GM12875 (cell line): ENCODE measurements at regions not wholly inside any gene's neighbourhood (a gene's known extent, or its start where the extent isn't known, plus 50 kb on each side); places are given as distances from the start of the nearest gene placed in this dataset.

Experiments used
- H3K4me3 ChIP-seq: one replicate; pipeline ENCODE4 v1.5.1; 2011; ENCODE audit warnings: low read depth, low read length, control low read depth
- TF ChIP-seq, protein P1 (sequence below): IDR thresholded peaks from 2 replicates; pipeline ENCODE4 v1.5.1; 2011; ENCODE audit warnings: low read depth, mild to moderate bottlenecking, control low read depth, inconsistent platforms, low read length, moderate library complexity, borderline replicate concordance; ENCODE audit not compliant: insufficient read depth

DNA sequence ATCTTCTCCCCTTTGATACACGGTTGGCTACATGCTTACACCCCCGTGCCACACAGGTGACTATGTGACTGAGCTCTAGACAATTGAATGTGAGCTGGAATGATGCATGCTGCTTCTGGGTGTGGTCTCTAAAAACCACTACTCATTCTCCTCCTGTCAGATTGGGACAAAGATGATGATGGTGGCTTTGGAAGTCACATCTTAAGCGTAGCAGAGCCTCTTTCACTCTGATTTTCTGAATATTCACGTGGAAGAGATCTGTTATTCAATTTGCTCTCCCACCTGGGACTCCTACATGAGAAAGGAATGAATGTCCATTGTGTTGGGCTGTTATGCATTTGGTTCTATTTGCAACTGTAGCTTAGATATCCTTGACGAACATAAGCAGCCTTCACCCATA, 763.6 kb upstream of the EEF2KMT start:
- no peak overlapping the region for H3K4me3 ChIP-seq

DNA sequence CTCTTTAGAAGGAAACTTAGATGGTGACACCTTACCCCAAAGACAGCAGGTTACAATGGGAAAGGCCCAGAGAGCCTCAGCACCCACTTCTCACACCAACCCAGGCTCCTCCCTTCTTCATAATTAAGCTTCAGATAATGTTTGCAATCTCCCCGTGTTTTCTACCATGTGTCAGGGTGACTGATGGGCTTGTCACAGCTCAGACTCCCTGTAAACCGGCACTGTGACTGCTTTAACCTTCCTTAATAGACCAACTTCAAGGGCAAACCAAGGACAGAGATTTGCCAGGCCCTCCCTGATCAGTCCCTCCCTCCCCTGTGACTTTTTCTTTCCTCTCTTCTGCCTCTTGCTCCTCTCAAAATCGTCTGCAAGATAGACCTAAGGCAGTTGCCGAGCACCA, 760.6 kb upstream of the EEF2KMT start:
- TF ChIP-seq, protein P1, sequence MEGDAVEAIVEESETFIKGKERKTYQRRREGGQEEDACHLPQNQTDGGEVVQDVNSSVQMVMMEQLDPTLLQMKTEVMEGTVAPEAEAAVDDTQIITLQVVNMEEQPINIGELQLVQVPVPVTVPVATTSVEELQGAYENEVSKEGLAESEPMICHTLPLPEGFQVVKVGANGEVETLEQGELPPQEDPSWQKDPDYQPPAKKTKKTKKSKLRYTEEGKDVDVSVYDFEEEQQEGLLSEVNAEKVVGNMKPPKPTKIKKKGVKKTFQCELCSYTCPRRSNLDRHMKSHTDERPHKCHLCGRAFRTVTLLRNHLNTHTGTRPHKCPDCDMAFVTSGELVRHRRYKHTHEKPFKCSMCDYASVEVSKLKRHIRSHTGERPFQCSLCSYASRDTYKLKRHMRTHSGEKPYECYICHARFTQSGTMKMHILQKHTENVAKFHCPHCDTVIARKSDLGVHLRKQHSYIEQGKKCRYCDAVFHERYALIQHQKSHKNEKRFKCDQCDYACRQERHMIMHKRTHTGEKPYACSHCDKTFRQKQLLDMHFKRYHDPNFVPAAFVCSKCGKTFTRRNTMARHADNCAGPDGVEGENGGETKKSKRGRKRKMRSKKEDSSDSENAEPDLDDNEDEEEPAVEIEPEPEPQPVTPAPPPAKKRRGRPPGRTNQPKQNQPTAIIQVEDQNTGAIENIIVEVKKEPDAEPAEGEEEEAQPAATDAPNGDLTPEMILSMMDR = no peak

More for the DNA sequence above, 763.6 kb upstream of the EEF2KMT start:
- TF ChIP-seq, protein P1 = no peak

DNA sequence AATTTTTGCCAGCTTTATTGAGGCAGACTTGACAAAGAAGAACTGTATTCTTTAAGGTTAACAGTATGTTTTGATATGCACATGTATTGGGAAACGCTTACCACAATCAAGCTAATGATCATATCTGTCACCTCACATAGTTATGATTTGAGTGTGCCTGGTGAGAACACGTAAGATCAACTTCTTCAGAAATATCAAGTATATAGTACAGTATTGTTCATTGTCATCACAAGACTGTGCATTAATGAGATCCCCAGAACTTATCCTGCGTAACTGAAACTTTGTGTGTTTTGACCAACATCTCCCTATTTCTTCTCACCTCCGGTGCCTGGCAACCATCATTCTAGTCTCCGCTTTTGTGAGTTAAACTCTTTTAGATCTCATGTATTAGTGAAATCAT, 756.4 kb upstream of the EEF2KMT start:
- TF ChIP-seq, protein P1 = no peak

More for the DNA sequence above, 760.6 kb upstream of the EEF2KMT start:
- H3K4me3 ChIP-seq = no peak overlapping the region

DNA sequence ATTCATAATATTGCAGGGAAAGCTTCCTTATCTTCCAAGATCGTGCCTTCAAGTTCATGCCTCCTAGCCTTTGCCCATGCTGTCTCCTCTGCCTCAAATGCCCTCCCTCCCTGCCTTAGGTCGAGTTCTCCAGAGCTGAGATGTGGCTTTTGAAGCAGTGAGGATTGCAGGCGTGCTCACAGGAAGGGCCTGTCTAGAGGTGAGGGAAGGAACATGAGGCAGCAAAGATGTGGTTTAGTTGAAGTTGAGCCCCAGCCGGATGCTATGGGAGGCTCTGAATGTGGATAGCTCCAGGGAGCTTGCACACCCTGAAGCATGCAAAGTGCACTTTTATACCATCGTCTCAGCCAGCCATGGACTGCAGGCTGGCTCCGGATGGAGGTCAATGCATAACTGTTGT, 754.6 kb upstream of the EEF2KMT start:
- no peak overlapping the region for H3K4me3 ChIP-seq
- TF ChIP-seq, protein P1 = no peak

More for the DNA sequence above, 756.4 kb upstream of the EEF2KMT start:
- H3K4me3 ChIP-seq = no peak overlapping the region

DNA sequence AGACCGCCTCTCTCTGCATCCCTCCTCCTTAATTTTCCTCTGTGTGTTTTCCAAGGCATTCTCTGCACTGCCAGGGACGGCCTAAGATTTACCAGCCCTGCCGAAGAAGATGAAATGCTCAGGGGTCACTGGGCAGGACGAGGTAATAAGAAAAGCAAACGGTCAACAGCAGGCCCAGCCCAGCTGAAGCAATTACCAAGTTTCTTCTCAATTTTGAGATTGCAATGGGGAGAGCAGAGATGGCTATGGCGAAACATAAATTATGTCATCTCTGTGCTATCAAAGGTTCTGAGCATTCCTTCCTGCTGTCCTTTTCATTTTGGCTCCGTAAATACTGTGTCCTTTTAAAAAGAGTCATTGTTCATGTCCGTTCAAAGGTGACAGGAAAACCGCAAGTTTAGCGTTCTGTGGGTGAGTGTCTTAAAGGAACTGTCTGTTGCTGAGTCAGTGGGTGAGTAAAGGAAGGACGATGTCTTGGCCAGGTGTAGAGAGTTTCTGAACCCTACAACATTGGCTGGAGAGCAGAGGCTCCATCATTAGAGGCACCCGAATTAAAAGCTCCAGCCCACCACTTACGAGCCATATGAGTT, 753.9 kb upstream of the EEF2KMT start:
- no peak overlapping the region for H3K4me3 ChIP-seq
- TF ChIP-seq, protein P1 = no peak

DNA sequence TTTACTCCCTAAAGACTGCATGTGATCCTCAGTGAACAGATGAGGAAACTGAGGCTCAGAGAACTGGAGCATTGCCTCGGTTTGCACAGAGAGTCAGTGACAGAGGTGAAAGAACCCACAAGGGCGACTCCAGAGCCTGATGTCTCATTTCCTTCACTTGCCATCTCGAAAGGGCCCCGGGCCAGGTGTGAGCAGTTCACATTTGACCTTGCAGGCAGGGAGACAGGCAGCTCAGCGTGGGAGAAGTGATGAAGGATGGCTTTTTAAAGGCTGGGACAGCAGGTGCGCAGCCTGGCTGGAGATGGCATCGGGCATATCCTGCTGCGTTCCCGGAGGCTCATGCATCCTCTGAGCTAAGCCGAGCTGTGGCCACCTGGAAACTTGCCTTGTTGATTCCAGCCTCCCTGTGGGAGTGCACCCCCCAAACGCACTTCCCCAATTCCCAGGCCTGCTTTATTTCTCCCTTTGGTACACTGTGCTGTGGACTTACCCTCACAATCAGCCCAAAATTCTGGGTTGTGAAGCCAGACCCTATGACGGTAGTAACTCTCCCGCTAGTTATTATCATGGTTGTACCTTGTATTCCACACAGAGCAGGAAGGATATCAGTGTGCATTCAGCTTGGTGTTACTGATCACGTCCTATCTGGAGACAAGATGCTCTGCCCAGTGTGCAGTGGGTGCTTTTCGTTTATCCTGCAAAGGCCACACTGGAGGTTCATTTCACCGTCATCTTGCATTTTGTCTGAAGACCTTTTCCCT, 753.2 kb upstream of the EEF2KMT start:
- H3K4me3 ChIP-seq = no peak overlapping the region
- TF ChIP-seq, protein P1 = no peak

DNA sequence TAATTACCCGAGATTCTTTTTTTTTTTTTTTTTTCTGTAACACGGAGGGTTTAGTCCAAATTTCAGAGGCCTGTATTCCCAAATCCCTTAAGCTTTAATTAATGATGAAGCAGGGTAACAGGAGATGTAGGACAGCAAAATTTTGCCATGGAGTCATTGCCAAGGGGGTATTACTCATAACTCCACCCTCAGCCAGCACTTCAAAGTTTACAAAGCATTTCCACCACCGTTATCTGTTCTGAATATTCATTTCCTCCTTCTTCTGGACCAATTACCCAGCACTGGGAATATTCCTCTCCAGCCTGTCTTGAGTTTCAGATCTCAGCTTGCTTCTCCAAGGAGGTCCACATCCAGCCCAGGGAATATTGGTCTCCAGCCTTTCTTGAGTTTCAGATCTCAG, 747.5 kb upstream of the EEF2KMT start:
- TF ChIP-seq, protein P1 = no peak
- no peak overlapping the region for H3K4me3 ChIP-seq
